Gastroesophageal sphincter (tissue), 3 donors: ENCODE measurements at regions not wholly inside any gene's neighbourhood (a gene's known extent, or its start where the extent isn't known, plus 50 kb on each side); places are given as distances from the start of the nearest gene placed in this dataset.

ENCODE experiments used
- EP300 ChIP-seq: sonication (generic); formaldehyde crosslinking; IDR thresholded peaks from one replicate; pipeline ENCODE4 v1.6.1; 2017; ENCODE audit warnings: antibody characterized with exemption, mild to moderate bottlenecking
- POLR2A ChIP-seq, 2 donors: fragments of 450-650 bp; IDR thresholded peaks; one replicate each; pipeline ENCODE4 v1.6.1; 2017; ENCODE audit warnings: antibody characterized with exemption in 2 of 2, mild to moderate bottlenecking in 2 of 2, moderate library complexity in 1 of 2
- POLR2AphosphoS5 ChIP-seq: sonication (generic); formaldehyde crosslinking; IDR thresholded peaks from one replicate; pipeline ENCODE4 v1.6.1; 2017; ENCODE audit warnings: antibody characterized with exemption
- TF ChIP-seq, protein P1 (sequence below), 4 experiments: fragments of 200-600 bp in 2 of 4; fragments of 450-650 bp in 2 of 4; sonication (generic) in 1 of 4; IDR thresholded peaks; one replicate each; pipeline ENCODE4 v1.5.1; 2017 to 2019; ENCODE audit warnings: antibody characterized with exemption in 4 of 4, mild to moderate bottlenecking in 2 of 4, moderate library complexity in 2 of 4

DNA sequence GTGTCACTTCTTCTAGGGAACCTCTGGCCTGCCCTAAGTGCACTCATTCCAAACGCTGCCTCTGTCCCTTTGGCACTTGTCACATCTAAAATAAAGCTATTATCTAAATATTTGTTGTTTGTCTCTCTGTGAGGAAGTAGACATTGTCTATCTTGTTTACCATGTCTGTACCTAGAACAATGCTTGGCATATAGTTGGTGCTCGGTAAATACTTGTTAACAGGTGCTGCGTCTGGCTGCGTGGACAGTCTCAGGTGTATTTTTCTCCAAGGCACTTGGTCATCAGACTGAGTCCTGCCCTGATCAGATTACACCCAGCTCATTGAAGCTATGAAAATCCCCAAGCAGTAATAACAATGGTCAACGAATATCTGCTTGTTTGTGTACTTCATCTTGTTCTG lies 174.9 kb upstream of the SMIM23 start:
- TF ChIP-seq, protein P1, sequence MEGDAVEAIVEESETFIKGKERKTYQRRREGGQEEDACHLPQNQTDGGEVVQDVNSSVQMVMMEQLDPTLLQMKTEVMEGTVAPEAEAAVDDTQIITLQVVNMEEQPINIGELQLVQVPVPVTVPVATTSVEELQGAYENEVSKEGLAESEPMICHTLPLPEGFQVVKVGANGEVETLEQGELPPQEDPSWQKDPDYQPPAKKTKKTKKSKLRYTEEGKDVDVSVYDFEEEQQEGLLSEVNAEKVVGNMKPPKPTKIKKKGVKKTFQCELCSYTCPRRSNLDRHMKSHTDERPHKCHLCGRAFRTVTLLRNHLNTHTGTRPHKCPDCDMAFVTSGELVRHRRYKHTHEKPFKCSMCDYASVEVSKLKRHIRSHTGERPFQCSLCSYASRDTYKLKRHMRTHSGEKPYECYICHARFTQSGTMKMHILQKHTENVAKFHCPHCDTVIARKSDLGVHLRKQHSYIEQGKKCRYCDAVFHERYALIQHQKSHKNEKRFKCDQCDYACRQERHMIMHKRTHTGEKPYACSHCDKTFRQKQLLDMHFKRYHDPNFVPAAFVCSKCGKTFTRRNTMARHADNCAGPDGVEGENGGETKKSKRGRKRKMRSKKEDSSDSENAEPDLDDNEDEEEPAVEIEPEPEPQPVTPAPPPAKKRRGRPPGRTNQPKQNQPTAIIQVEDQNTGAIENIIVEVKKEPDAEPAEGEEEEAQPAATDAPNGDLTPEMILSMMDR (IDR thresholded peaks at IDR 0.05): no peak
- TF ChIP-seq POLR2AphosphoS5 (no peak), EP300 (no peak), POLR2A (IDR thresholded peaks at IDR 0.05) (no peak)
